ENCODE measurements at regions not wholly inside any gene's neighbourhood (a gene's known extent, or its start where the extent isn't known, plus 50 kb on each side); places are given as distances from the start of the nearest gene placed in this dataset.

DNA sequence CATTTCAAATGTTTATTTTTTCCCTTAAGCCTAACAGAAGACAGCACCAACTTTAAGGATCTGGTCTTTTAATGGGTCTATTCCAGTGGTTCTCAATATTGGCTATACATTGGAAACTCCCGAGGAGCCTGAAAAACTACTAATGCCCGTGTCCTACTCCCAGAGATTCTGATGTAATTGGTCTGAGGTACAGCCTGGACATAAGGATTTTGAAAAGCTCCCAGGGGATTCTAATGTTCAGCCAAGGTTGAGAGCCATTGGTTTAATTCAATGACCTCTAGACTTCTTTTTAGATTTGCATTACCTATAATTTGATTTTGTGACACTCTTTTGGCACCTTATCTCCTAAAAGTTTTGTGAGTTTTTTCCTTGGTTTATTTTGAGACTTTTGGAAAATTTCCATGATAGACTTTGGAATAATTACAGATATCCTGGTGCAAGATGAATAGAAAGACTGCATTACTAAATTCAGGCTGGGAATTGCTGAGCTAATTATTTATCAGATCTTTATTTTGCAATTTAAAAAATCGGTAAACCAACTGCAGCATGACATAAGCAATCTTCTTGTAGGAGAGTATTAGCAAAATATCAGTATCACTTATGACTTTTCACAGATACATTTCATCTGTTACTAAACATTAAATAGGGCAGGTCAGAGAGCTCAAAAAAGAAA lies 91.5 kb upstream of the ELL2 start (continued):
- TF ChIP-seq, protein P1, sequence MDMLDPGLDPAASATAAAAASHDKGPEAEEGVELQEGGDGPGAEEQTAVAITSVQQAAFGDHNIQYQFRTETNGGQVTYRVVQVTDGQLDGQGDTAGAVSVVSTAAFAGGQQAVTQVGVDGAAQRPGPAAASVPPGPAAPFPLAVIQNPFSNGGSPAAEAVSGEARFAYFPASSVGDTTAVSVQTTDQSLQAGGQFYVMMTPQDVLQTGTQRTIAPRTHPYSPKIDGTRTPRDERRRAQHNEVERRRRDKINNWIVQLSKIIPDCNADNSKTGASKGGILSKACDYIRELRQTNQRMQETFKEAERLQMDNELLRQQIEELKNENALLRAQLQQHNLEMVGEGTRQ (IDR thresholded peaks at IDR 0.05; ENCODE audit: low read length): no peak
- TF ChIP-seq HDAC6 (IDR thresholded peaks at IDR 0.05; ENCODE audit: low read depth, low read length) (no peak), TAF7 (optimal IDR thresholded peaks at IDR 0.05; ENCODE audit: borderline replicate concordance, low read depth, low read length) (no peak), SIRT6 (IDR thresholded peaks at IDR 0.05; ENCODE audit: low read length) (no peak), BACH1 (IDR thresholded peaks at IDR 0.05; ENCODE audit: low read length) (no peak), JUND (IDR thresholded peaks at IDR 0.05; ENCODE audit: low read length) (no peak)

Measured in H1 (cell line).